Common myeloid progenitor, CD34-positive (primary cell): ENCODE measurements at regions not wholly inside any gene's neighbourhood (a gene's known extent, or its start where the extent isn't known, plus 50 kb on each side); places are given as distances from the start of the nearest gene placed in this dataset.
A peak's percentile ranks its signal among the peaks of the same experiment; 100 is the strongest.

Source experiments
- CTCF ChIA-PET: fragments of 350-600 bp; sonication (Branson Sonifier 250); formaldehyde crosslinking; loops from one replicate; lab custom pipeline; 2021; ENCODE audit warnings: antibody characterized with exemption; lab: Charles Lee
- POLR2A ChIA-PET: fragments of 350-600 bp; sonication (Branson Sonifier 250); formaldehyde crosslinking; loops from one replicate; lab custom pipeline; 2021; ENCODE audit warnings: antibody characterized with exemption; lab: Charles Lee
- DNase-seq, 3 donors: peaks; one replicate each; pipeline versions ENCODE4 v3.0.0 to v3.0.0-alpha.2; 2013
- H3K27ac ChIP-seq, 2 experiments: 1 replicate in 1 of 2; 2 replicates in 1 of 2; pipeline ENCODE4 v1.7.0; 2013; ENCODE audit warnings: inconsistent platforms in 2 of 2, low read length in 2 of 2, mild to moderate bottlenecking in 2 of 2, low read depth in 1 of 2, moderate library complexity in 1 of 2; ENCODE audit not compliant: severe bottlenecking in 2 of 2, insufficient read depth in 1 of 2, poor library complexity in 1 of 2
- H3K27me3 ChIP-seq, 5 experiments: replicated peaks in 2 of 5; 1 replicate in 3 of 5; 2 replicates in 2 of 5; pipeline versions ENCODE4 v1.6.1 to v1.7.0; 2013; ENCODE audit warnings: low read length in 4 of 5, mild to moderate bottlenecking in 2 of 5, moderate library complexity in 2 of 5, inconsistent platforms in 1 of 5; ENCODE audit not compliant: insufficient read depth in 5 of 5, control insufficient read depth in 4 of 5
- H3K36me3 ChIP-seq, 4 experiments: 1 replicate in 2 of 4; 2 replicates in 2 of 4; pipeline versions ENCODE4 v1.6.1 to v1.7.0; 2013; ENCODE audit warnings: low read length in 3 of 4, control low read depth in 1 of 4, mild to moderate bottlenecking in 1 of 4; ENCODE audit not compliant: control insufficient read depth in 4 of 4, insufficient read depth in 4 of 4
- H3K4me1 ChIP-seq, 4 experiments: 1 replicate in 3 of 4; 2 replicates in 1 of 4; pipeline versions ENCODE4 v1.6.1 to v1.7.1; 2013; ENCODE audit warnings: low read length in 3 of 4, mild to moderate bottlenecking in 3 of 4, control low read depth in 1 of 4, inconsistent platforms in 1 of 4, moderate library complexity in 1 of 4; ENCODE audit not compliant: control insufficient read depth in 4 of 4, insufficient read depth in 4 of 4; ENCODE audit errors: control extremely low read depth in 1 of 4
- H3K4me3 ChIP-seq, 7 experiments: 1 replicate in 4 of 7; 2 replicates in 3 of 7; pipeline versions ENCODE4 v1.5.1 to v1.7.0; 2013; ENCODE audit warnings: mild to moderate bottlenecking in 7 of 7, low read length in 6 of 7, moderate library complexity in 6 of 7, inconsistent platforms in 2 of 7, low read depth in 2 of 7, control low read depth in 1 of 7; ENCODE audit not compliant: insufficient read depth in 4 of 7, control insufficient read depth in 1 of 7; ENCODE audit errors: extremely low read depth in 1 of 7
- H3K9me3 ChIP-seq, 5 experiments: 1 replicate in 4 of 5; 2 replicates in 1 of 5; pipeline versions ENCODE4 v1.6.1 to v1.7.1; 2013; ENCODE audit warnings: low read length in 4 of 5, mild to moderate bottlenecking in 2 of 5, inconsistent platforms in 1 of 5, low read depth in 1 of 5, moderate library complexity in 1 of 5; ENCODE audit not compliant: control insufficient read depth in 4 of 5, insufficient read depth in 2 of 5; ENCODE audit errors: control extremely low read depth in 1 of 5
- WGBS: methylation state at CpG from one replicate; pipeline ENCODE4 v1.1.5; 2013; ENCODE audit not compliant: insufficient coverage; 5-methylcytosine and 5-hydroxymethylcytosine counted together

DNA sequence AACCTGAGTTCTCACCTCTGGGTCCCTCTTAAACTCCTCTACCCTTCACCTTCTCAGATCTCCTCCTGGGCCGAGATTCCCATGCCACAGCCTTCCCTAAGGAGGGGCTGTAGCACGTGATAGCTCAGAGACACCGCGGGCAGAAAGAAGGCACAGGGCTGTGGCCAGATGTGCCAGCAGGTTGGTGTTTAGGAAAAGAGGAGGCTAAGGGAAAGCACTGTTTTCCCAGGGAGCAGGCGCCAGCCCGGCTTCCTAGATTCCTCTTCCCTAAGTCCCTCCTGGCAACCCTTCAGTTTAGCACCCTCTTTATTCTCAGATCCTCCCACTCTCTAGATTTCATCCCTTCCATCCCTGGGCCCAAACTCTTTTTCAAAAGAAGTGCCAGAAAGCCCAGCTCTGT, 59.4 kb upstream of the CCNG1 start:
- H3K27me3 ChIP-seq, result no peaks in the 10 kb centered on the region
- peaks cover 3 to 7% (median 7%) of the 10 kb centered on the region in 4 experiments for H3K4me1 ChIP-seq
- no peak overlapping the region for H3K4me3 ChIP-seq
- peaks cover 0 to 1% (median 0%) of the 10 kb centered on the region in 5 experiments for H3K9me3 ChIP-seq
- WGBS, result 96% methylated on average over 4 of the region's 6 CpGs
- POLR2A ChIA-PET, result no interaction called here
- DNase-seq, result no peak
- no peak overlapping the region for H3K27ac ChIP-seq
- CTCF ChIA-PET, result no interaction called here
- H3K36me3 ChIP-seq, result no peaks in the 10 kb centered on the region

DNA sequence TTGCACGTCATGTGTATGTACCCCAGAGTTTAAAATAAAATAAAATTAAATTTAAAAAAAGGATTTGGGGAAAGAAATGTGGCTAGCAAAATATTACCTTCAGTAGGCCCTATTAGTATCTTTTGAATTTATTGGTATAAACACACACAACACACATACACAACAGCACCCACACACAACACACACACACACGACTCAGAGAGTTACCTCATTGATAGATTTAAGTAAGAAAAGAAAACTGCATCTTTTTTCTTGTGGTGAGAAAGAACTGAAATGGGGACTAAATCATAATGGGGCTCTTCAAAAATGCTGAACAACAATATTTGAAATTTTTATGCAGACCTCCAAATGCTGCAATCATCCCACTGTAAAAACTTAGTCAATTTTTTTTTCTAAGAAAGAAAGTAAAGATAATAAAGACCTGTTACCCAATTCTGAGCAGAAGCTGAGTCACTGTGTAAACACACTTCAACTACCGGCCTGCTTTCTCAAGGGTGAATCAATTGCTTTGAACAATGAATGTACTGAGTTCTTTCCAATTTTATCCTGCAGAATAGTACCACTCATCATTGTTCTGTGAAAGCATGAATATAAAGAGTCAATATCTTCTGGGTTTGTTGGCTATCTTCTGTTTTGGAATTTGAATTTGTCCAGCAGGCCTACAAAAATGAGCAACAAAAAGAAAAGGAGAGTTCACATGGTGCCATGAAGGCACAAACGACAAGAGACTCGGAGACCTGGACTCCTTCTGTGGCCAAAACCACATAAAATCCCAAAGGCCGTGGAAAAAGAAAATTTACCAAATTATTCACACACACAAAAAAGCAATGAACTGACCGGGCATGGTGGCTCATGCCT, 57.9 kb upstream of the CCNG1 start:
- Histone ChIP-seq H3K4me1 (peaks cover 3 to 7% (median 7%) of the 10 kb centered on the region in 4 experiments), H3K9me3 (peaks cover 0 to 1% (median 0%) of the 10 kb centered on the region in 5 experiments), H3K36me3 (no peaks in the 10 kb centered on the region), H3K27me3 (no peaks in the 10 kb centered on the region), H3K27ac (peak overlapping the region in 1 of 2 experiments; percentile 47), H3K4me3 (no peak overlapping the region)
- no CpG with 5 or more reads among the region's 7 CpGs for WGBS
- CTCF ChIA-PET, result no interaction called here
- peak; percentile 27 to 79 (median 75) for DNase-seq
- POLR2A ChIA-PET, result no interaction called here

DNA sequence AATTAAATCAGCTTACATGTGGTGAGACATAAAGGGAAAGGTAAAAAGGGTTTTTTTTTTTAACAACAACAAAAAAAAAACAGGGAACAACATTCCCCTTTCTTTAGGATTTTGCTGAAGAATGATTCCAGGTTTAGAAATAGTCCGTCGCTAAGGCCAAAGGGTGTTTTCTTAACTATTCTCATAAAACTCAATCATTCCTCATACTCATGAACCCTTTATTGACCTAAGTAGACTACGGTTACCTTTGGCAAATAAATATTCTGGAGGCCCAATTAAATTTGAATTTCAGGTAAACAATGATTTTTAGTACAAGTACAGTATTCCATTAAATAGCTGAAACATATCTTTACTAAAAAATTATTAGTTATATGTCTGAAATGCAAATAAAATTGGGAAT, 55.6 kb upstream of the CCNG1 start:
- Histone ChIP-seq H3K27me3 (no peaks in the 10 kb centered on the region), H3K36me3 (no peaks in the 10 kb centered on the region), H3K4me1 (peaks cover 3 to 7% (median 7%) of the 10 kb centered on the region in 4 experiments), H3K9me3 (peaks cover 0 to 1% (median 0%) of the 10 kb centered on the region in 5 experiments), H3K4me3 (no peak overlapping the region), H3K27ac (no peak overlapping the region)
- no peak for DNase-seq
- ChIA-PET CTCF (interaction anchor here (1.5 kb wide), 1 partner anchor 27 kb away, joined by 6 read pairs; no protein-coding TSS in a partner anchor), POLR2A (no interaction called here)
- 90% methylated on average over 2 of the region's 3 CpGs for WGBS

DNA sequence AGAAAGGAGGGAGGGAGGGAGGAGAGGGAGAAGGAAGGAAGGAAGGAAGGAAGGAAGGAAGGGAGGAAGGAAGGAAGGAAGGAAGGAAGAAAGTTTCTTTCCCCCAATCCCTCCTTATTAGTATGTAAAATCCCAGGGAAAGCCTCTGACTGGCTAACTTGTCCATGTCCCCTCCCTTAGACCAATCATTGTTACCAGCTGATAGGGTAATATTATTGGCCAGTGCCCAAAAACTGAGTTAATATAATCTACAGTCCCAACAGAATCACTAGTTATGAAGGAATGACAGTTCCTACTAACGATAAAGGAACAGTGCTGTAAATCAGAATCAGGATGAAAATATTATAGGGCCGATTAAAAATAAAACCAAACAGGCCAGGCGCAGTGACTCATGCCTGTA, 53.6 kb upstream of the CCNG1 start:
- Histone ChIP-seq H3K36me3 (no peaks in the 10 kb centered on the region), H3K4me1 (peaks cover 3 to 7% (median 7%) of the 10 kb centered on the region in 4 experiments), H3K27me3 (no peaks in the 10 kb centered on the region), H3K9me3 (peaks cover 0 to 1% (median 0%) of the 10 kb centered on the region in 5 experiments), H3K27ac (no peak overlapping the region), H3K4me3 (no peak overlapping the region)
- no peak for DNase-seq
- CTCF ChIA-PET, result no interaction called here
- WGBS, result 100% methylated on average over 3 of the region's 3 CpGs
- POLR2A ChIA-PET, result no interaction called here

DNA sequence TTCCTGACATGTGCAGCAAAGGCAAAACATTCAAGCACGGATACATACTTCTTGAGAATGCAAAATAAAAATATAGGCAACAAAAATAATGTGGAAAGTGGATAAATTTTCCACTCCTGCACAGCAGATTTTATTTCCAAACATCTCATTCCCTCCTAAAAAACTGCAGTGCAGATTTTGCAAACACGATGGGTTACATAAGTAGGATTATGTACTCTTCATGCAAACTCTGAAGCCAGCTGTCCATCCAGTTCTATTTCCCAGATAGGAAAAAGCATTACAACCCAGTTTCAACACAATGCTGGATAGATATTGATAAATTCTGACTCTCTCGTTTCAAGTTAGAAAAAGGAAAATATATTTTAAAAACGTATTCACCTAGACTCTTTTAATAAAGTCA, 52.7 kb upstream of the CCNG1 start:
- Histone ChIP-seq H3K4me1 (peaks cover 0 to 3% (median 2%) of the 10 kb centered on the region in 4 experiments), H3K36me3 (no peaks in the 10 kb centered on the region), H3K27me3 (no peaks in the 10 kb centered on the region), H3K4me3 (no peak overlapping the region), H3K27ac (no peak overlapping the region), H3K9me3 (peaks cover 0 to 1% (median 0%) of the 10 kb centered on the region in 5 experiments)
- ChIA-PET CTCF (no interaction called here), POLR2A (no interaction called here)
- DNase-seq, result no peak
- WGBS, result no CpG with 5 or more reads among the region's 4 CpGs

DNA sequence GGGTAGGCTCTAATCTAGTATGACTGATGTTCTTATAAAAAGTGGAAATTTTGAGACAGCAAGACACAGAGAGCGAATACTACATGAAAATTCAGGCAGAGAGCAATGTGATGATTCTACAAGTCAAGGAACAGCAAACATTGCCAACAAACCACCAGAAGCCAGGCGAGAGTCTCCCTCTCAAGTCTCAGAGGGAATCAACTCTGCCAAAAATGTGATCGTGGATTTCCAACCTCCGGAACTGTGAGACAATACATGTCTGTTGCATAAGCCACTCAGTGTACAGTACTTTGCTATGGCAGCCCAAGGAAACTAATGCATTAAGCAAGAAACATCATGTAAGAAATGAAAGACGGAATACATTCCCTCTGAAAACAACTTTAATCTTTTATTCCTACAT, 52.1 kb upstream of the CCNG1 start:
- H3K4me1 ChIP-seq, result no peaks in the 10 kb centered on the region
- ChIA-PET CTCF (no interaction called here), POLR2A (no interaction called here)
- H3K27me3 ChIP-seq, result no peaks in the 10 kb centered on the region
- H3K36me3 ChIP-seq, result no peaks in the 10 kb centered on the region
- H3K27ac ChIP-seq, result no peak overlapping the region
- DNase-seq, result no peak
- no peak overlapping the region for H3K4me3 ChIP-seq
- H3K9me3 ChIP-seq, result peaks cover 0 to 1% (median 0%) of the 10 kb centered on the region in 5 experiments
- WGBS, result 100% methylated on average over 4 of the region's 5 CpGs

DNA sequence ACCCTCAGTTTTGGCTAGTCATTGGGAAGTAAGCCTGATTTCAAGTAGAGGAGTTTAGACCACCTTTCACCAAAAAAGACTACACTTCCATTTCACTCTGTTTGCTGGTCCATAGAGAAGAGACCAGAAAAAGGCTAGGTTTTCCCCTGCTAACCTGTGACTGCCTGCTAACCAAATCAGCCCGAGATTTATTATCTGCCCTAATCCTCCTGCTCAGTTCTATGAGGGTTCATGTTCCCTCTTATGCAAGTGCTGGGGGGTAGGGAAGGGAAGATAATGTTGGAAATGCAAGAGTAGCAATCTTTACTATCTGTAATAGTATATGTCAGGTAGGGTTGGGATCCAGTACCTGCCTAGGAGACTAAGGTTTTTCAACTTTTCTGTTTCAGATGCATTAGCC, 51.6 kb upstream of the CCNG1 start:
- Histone ChIP-seq H3K4me3 (no peak overlapping the region), H3K27ac (no peak overlapping the region), H3K27me3 (no peaks in the 10 kb centered on the region), H3K9me3 (peaks cover 0 to 3% (median 0%) of the 10 kb centered on the region in 5 experiments), H3K36me3 (no peaks in the 10 kb centered on the region), H3K4me1 (no peaks in the 10 kb centered on the region)
- POLR2A ChIA-PET, result no interaction called here
- no peak for DNase-seq
- no CpG with 5 or more reads among the region's 1 CpG for WGBS
- CTCF ChIA-PET, result no interaction called here
